ENCODE measurements at regions not wholly inside any gene's neighbourhood (a gene's known extent, or its start where the extent isn't known, plus 50 kb on each side); places are given as distances from the start of the nearest gene placed in this dataset.

DNA sequence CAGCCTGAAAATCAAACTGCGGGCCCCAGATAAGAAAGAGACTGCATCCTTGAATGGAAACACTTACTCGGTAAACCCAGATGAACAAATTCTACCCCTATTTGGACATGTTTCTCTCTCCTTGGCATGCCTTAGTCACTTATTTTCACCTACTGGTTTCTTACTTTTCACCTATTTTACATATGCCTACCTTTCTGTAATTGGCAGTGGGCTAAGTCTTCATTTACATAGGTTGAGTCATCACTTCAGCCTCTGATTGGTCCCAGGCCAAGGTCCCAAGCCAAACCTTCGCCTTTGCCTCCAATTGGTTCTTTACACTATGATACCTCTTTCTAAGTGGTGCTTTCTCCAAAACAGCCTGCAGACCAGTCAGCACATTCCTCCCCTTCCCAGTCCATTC lies 111.3 kb downstream of the DYRK2 start:
- DNase-seq: no peak
- no peaks in the 10 kb centered on the region for H3K27me3 ChIP-seq
- no peak overlapping the region for H3K9ac ChIP-seq (ENCODE audit: low read depth in 2 of 2, low read length in 2 of 2)
- TF ChIP-seq, protein P1, sequence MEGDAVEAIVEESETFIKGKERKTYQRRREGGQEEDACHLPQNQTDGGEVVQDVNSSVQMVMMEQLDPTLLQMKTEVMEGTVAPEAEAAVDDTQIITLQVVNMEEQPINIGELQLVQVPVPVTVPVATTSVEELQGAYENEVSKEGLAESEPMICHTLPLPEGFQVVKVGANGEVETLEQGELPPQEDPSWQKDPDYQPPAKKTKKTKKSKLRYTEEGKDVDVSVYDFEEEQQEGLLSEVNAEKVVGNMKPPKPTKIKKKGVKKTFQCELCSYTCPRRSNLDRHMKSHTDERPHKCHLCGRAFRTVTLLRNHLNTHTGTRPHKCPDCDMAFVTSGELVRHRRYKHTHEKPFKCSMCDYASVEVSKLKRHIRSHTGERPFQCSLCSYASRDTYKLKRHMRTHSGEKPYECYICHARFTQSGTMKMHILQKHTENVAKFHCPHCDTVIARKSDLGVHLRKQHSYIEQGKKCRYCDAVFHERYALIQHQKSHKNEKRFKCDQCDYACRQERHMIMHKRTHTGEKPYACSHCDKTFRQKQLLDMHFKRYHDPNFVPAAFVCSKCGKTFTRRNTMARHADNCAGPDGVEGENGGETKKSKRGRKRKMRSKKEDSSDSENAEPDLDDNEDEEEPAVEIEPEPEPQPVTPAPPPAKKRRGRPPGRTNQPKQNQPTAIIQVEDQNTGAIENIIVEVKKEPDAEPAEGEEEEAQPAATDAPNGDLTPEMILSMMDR (IDR thresholded peaks at IDR 0.05): no peak
- H3K4me1 ChIP-seq: no peaks in the 10 kb centered on the region
- no peaks in the 10 kb centered on the region for H3K36me3 ChIP-seq
- intact Hi-C loops (cut with DNase I): no loop called here
- H3K27ac ChIP-seq: no peak overlapping the region
- H3K9me3 ChIP-seq: no peaks in the 10 kb centered on the region
- no peak overlapping the region for H3K4me3 ChIP-seq

DNA sequence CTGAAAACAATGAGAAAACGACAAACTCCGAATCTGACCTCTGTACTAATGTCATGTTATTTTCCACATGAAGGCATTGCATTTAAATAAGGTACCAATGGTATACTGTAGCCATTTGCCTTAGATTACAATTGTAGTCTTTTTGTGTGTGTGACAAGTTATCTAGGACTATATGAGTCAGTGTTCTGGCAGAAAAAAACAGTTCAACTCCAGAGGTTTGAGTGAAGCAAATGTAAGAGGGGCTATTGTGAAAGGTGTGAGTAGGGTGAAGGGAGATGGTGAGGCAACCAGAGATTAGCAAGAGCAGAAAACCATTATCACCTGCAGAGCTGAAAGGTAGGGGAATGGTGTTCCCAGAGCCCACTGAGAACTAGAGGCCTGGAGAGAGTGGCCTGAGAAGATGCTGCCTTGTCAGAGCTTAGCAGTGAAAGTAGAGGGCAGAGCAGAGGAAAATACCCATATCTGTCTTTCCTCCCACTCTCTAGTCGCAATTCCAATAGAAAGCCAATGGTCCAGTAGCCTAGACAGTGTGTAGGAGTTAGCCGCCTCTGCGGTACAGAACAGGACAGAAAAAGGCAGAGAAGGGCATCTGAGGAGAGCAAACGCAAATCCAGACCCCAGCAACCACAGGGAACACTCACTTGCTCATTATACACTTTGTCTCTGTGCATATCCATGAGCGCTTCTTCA lies 112.2 kb downstream of the DYRK2 start:
- Histone ChIP-seq H3K9me3 (no peaks in the 10 kb centered on the region), H3K27me3 (no peaks in the 10 kb centered on the region), H3K9ac (ENCODE audit: low read depth in 2 of 2, low read length in 2 of 2) (no peak overlapping the region), H3K4me1 (no peaks in the 10 kb centered on the region), H3K36me3 (no peaks in the 10 kb centered on the region), H3K27ac (no peak overlapping the region), H3K4me3 (no peak overlapping the region)
- DNase-seq: no peak
- intact Hi-C loops (cut with DNase I): no loop called here
- TF ChIP-seq, protein P1 (IDR thresholded peaks at IDR 0.05): no peak

DNA sequence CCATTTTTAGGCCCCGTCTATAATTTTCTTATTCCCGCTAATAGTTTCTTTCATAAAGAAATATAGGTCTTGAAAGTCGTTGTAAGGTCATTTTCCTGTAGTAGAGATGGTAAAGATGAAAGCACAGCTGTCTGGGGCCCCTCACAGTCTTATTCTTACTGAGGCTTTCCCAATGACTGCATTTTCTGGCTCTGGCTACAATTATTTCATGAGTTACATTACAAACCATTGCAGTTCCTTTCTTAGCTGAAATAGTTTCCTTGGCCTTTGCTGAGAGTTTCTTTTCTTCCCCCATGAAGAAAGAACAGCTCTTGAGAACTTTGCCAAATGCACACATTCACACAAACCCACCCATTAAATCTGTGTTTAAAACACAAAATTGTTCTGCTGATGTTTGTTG lies 113.0 kb downstream of the DYRK2 start:
- TF ChIP-seq, protein P1 (IDR thresholded peaks at IDR 0.05): no peak
- intact Hi-C loops (cut with DNase I): no loop called here
- no peaks in the 10 kb centered on the region for H3K36me3 ChIP-seq
- H3K4me3 ChIP-seq: no peak overlapping the region
- no peak for DNase-seq
- H3K9ac ChIP-seq (ENCODE audit: low read depth in 2 of 2, low read length in 2 of 2): no peak overlapping the region
- H3K4me1 ChIP-seq: no peaks in the 10 kb centered on the region
- no peaks in the 10 kb centered on the region for H3K27me3 ChIP-seq
- no peak overlapping the region for H3K27ac ChIP-seq
- H3K9me3 ChIP-seq: no peaks in the 10 kb centered on the region

DNA sequence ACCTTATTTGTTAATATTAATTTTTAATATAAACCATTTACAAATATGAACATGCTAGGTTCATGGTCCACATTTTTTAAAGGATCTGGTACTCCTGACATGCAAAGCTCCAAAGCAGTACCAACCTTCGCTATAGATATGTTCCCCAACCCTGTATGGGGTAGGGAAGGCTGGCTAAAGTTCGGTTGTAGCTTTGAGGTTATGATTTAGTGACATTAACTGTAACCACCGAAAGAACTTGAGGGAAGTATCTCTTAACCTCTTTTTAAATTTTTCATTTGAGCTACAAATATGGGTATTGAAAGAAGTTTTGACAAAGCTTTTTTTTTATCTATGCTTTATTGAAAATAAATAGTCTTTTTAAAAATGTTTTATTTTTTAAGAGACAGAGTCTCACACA lies 115.5 kb downstream of the DYRK2 start:
- Histone ChIP-seq H3K27ac (no peak overlapping the region), H3K9me3 (no peaks in the 10 kb centered on the region), H3K4me3 (no peak overlapping the region), H3K4me1 (no peaks in the 10 kb centered on the region), H3K36me3 (no peaks in the 10 kb centered on the region), H3K9ac (ENCODE audit: low read depth in 2 of 2, low read length in 2 of 2) (no peak overlapping the region), H3K27me3 (no peaks in the 10 kb centered on the region)
- intact Hi-C loops (cut with DNase I): no loop called here
- TF ChIP-seq, protein P1 (IDR thresholded peaks at IDR 0.05): no peak
- DNase-seq: no peak

DNA sequence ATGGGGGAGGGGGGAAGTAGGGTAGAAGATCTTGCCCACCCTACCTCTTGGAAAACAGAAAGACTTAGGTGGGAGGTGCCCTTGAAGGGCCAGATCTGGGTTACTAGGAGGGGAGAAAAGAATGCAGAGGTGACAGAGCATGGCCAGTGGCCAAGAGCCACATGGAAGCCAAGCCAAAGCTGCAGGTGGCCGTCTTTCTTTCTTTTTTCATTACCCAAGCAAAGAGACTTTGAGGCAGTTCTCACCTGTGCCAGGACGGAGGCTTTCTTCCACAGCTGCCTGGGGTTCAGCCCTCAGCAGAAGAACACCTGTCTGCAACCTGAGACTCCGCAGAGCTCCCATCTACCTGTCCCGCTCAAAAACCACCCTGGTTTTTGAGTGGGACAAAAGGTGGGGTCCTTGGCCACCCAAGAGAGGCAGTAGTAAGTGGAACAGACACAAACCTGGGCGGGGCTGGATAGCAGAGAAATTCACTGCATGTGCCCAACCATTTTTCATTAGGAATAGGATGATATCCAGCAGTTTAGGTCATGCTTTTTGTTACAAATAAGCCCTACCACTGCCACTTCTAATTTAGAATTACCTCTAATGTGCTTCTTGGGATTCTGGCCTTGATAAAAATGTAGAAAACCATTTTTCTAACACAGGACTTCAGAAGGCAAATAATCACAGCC lies 116.5 kb downstream of the DYRK2 start:
- DNase-seq: no peak
- Histone ChIP-seq H3K4me3 (no peak overlapping the region), H3K36me3 (no peaks in the 10 kb centered on the region), H3K27ac (no peak overlapping the region), H3K4me1 (no peaks in the 10 kb centered on the region), H3K9me3 (no peaks in the 10 kb centered on the region), H3K9ac (ENCODE audit: low read depth in 2 of 2, low read length in 2 of 2) (no peak overlapping the region), H3K27me3 (no peaks in the 10 kb centered on the region)
- intact Hi-C loops (cut with DNase I): no loop called here
- TF ChIP-seq, protein P1 (IDR thresholded peaks at IDR 0.05): no peak

Data from colonic mucosa (tissue), 4 donors.